H1 (cell line): ENCODE measurements at regions not wholly inside any gene's neighbourhood (a gene's known extent, or its start where the extent isn't known, plus 50 kb on each side); places are given as distances from the start of the nearest gene placed in this dataset.

ENCODE experiments used
- CTCF ChIA-PET: fragments of 300-600 bp; sonication (Branson Sonifier 250); formaldehyde crosslinking; loops from one replicate; lab custom pipeline; 2021; ENCODE audit not compliant: partially characterized antibody; lab: Charles Lee
- POLR2A ChIA-PET: fragments of 300-600 bp; sonication (Branson Sonifier 250); formaldehyde crosslinking; loops from one replicate; lab custom pipeline; 2021; ENCODE audit warnings: inconsistent platforms; ENCODE audit not compliant: partially characterized antibody; lab: Charles Lee
- DNase-seq, 2 experiments: peaks; one replicate each; pipeline versions ENCODE4 v3.0.0 to v3.0.0-alpha.2; 2010 to 2022; ENCODE audit warnings: low spot score in 2 of 2, low read depth in 1 of 2, mixed read lengths in 1 of 2
- FAIRE-seq: peaks from 2 replicates; lab custom pipeline; 2011; peaks lifted over from hg19 to GRCh38; lab: Jason Lieb, UNC
- H2AFZ ChIP-seq: 2 replicates; pipeline ENCODE4 v1.8.1; 2012; ENCODE audit warnings: low read length, inconsistent platforms
- H2AK5ac ChIP-seq: 2 replicates; pipeline ENCODE4 v1.6.1; 2013; ENCODE audit warnings: low read depth, low read length
- H2BK120ac ChIP-seq: replicated peaks from 2 replicates; pipeline ENCODE3; 2013; ENCODE audit warnings: low read depth, low read length, inconsistent platforms
- H2BK12ac ChIP-seq: 2 replicates; pipeline ENCODE4 v1.6.1; 2013; ENCODE audit warnings: low read depth, low read length
- H2BK15ac ChIP-seq: 2 replicates; pipeline ENCODE4 v1.6.1; 2013; ENCODE audit warnings: low read length
- H2BK20ac ChIP-seq: 2 replicates; pipeline ENCODE4 v1.6.1; 2013; ENCODE audit warnings: low read length
- H2BK5ac ChIP-seq: 2 replicates; pipeline ENCODE4 v1.6.1; 2013; ENCODE audit warnings: low read depth, low read length
- H3K14ac ChIP-seq: 2 replicates; pipeline ENCODE4 v1.6.1; 2013; ENCODE audit warnings: inconsistent platforms; ENCODE audit not compliant: insufficient read length
- H3K18ac ChIP-seq: 2 replicates; pipeline ENCODE4 v1.6.1; 2013; ENCODE audit warnings: low read length; ENCODE audit errors: extremely low read depth
- H3K23ac ChIP-seq: 2 replicates; pipeline ENCODE4 v1.6.1; 2013; ENCODE audit warnings: inconsistent platforms; ENCODE audit not compliant: insufficient read length
- H3K23me2 ChIP-seq: 2 replicates; pipeline ENCODE4 v1.6.1; 2013; ENCODE audit warnings: low read depth, low read length
- H3K27ac ChIP-seq: 2 replicates; pipeline ENCODE4 v1.6.1; 2011; ENCODE audit warnings: low read depth, low read length, inconsistent platforms
- H3K27me3 ChIP-seq, 4 experiments: replicated peaks in 1 of 4; 1 replicate in 1 of 4; 2 replicates in 3 of 4; pipeline versions ENCODE4 v1.6.1 to v1.8.1; 2011 to 2013; ENCODE audit warnings: low read length in 3 of 4, mild to moderate bottlenecking in 3 of 4, inconsistent platforms in 2 of 4, mixed read lengths in 2 of 4, moderate library complexity in 1 of 4; ENCODE audit not compliant: control insufficient read depth in 3 of 4, insufficient read depth in 3 of 4; ENCODE audit errors: extremely low read depth in 1 of 4
- H3K36me3 ChIP-seq, 4 experiments: 2 replicates each; pipeline versions ENCODE4 v1.6.1 to v1.8.1; 2011 to 2013; ENCODE audit warnings: mild to moderate bottlenecking in 4 of 4, low read length in 3 of 4, moderate library complexity in 2 of 4, control low read depth in 1 of 4, inconsistent platforms in 1 of 4; ENCODE audit not compliant: insufficient read depth in 4 of 4, control insufficient read depth in 2 of 4
- H3K4ac ChIP-seq: replicated peaks from 2 replicates; pipeline ENCODE3; 2013; ENCODE audit warnings: low read length, low read depth, mixed read lengths, inconsistent platforms; ENCODE audit not compliant: insufficient read length
- H3K4me1 ChIP-seq, 4 experiments: replicated peaks in 1 of 4; 1 replicate in 1 of 4; 2 replicates in 3 of 4; pipeline versions ENCODE4 v1.6.1 to v1.8.1; 2011 to 2013; ENCODE audit warnings: low read length in 3 of 4, inconsistent platforms in 2 of 4, mixed read lengths in 1 of 4; ENCODE audit not compliant: insufficient read depth in 4 of 4, control insufficient read depth in 3 of 4
- H3K4me2 ChIP-seq, 2 experiments: 2 replicates each; pipeline versions ENCODE4 v1.6.1 to v1.8.1; 2011 to 2013; ENCODE audit warnings: low read depth in 2 of 2, low read length in 2 of 2, control low read depth in 1 of 2, inconsistent platforms in 1 of 2, mild to moderate bottlenecking in 1 of 2; ENCODE audit not compliant: insufficient read depth in 1 of 2
- H3K4me3 ChIP-seq, 4 experiments: fragments of 200-600, 300-600 bp in 1 of 4; sonication (generic), shearing (Covaris generic), sonication (Bioruptor Twin) in 1 of 4; 2 replicates each; pipeline versions ENCODE4 v1.5.1 to v1.8.1; 2011 to 2016; ENCODE audit warnings: low read length in 4 of 4, low read depth in 3 of 4, control low read depth in 2 of 4, inconsistent platforms in 2 of 4, mild to moderate bottlenecking in 2 of 4, mixed read lengths in 1 of 4, moderate library complexity in 1 of 4; ENCODE audit not compliant: insufficient read depth in 2 of 4; ENCODE audit errors: extremely low read depth in 1 of 4
- H3K56ac ChIP-seq: replicated peaks from 2 replicates; pipeline ENCODE3; 2013; ENCODE audit warnings: low read depth, mild to moderate bottlenecking, mixed read lengths, low read length, inconsistent platforms; ENCODE audit not compliant: insufficient read length
- H3K79me1 ChIP-seq: 2 replicates; pipeline ENCODE4 v1.6.1; 2013; ENCODE audit warnings: low read depth, low read length, control low read depth
- H3K79me2 ChIP-seq, 2 experiments: 2 replicates each; pipeline versions ENCODE4 v1.6.1 to v1.8.1; 2012 to 2013; ENCODE audit warnings: low read length in 2 of 2, mild to moderate bottlenecking in 2 of 2, inconsistent platforms in 1 of 2; ENCODE audit not compliant: insufficient read depth in 2 of 2, control insufficient read depth in 1 of 2
- H3K9ac ChIP-seq, 4 experiments: replicated peaks in 1 of 4; 1 replicate in 1 of 4; 2 replicates in 3 of 4; pipeline versions ENCODE4 v1.6.1 to v1.8.1; 2011 to 2013; ENCODE audit warnings: low read depth in 3 of 4, low read length in 3 of 4, control low read depth in 2 of 4, mild to moderate bottlenecking in 2 of 4, moderate library complexity in 2 of 4, inconsistent platforms in 1 of 4; ENCODE audit errors: extremely low read depth in 1 of 4
- H3K9me3 ChIP-seq, 2 experiments: 2 replicates each; pipeline versions ENCODE4 v1.6.1 to v1.8.1; 2012 to 2013; ENCODE audit warnings: mild to moderate bottlenecking in 2 of 2, moderate library complexity in 2 of 2, control low read depth in 1 of 2, inconsistent platforms in 1 of 2, low read depth in 1 of 2, low read length in 1 of 2, mixed read lengths in 1 of 2; ENCODE audit not compliant: insufficient read depth in 2 of 2
- H4K20me1 ChIP-seq, 2 experiments: replicated peaks in 1 of 2; 2 replicates each; pipeline versions ENCODE3 to v1.8.1; 2011 to 2013; ENCODE audit warnings: inconsistent platforms in 2 of 2, low read length in 2 of 2, mild to moderate bottlenecking in 1 of 2; ENCODE audit not compliant: insufficient read depth in 2 of 2, control insufficient read depth in 1 of 2
- H4K5ac ChIP-seq: 2 replicates; pipeline ENCODE4 v1.6.1; 2013; ENCODE audit warnings: low read length, low read depth, mixed read lengths, inconsistent platforms; ENCODE audit not compliant: insufficient read length
- H4K8ac ChIP-seq: 2 replicates; pipeline ENCODE4 v1.8.0; 2013; ENCODE audit warnings: mild to moderate bottlenecking, moderate library complexity, low read length, inconsistent platforms; ENCODE audit not compliant: insufficient read depth; ENCODE audit errors: extremely low read depth
- H4K91ac ChIP-seq: replicated peaks from 2 replicates; pipeline ENCODE3; 2013; ENCODE audit warnings: low read length, mixed read lengths, inconsistent platforms; ENCODE audit not compliant: insufficient read length
- BRCA1 ChIP-seq: IDR thresholded peaks from 2 replicates; pipeline ENCODE4 v1.6.1; 2012; ENCODE audit warnings: low read depth, low read length, improper control_type of control experiment
- CBX5 ChIP-seq: fragments of 300-800, 300-1000 bp; sonication (generic); IDR thresholded peaks from 2 replicates; pipeline ENCODE4 v1.7.1; 2016; ENCODE audit warnings: antibody characterized with exemption, low read length, low read depth
- CBX8 ChIP-seq: fragments of 300-800, 300-1000 bp; sonication (generic); IDR thresholded peaks from 2 replicates; pipeline ENCODE4 v1.7.1; 2016; ENCODE audit warnings: low read depth, low read length, borderline replicate concordance
- CHD2 ChIP-seq: IDR thresholded peaks from 2 replicates; pipeline ENCODE4 v1.6.1; 2012; ENCODE audit warnings: low read length, improper control_type of control experiment
- CTBP2 ChIP-seq: IDR thresholded peaks from 2 replicates; pipeline ENCODE4 v1.7.0; 2011; ENCODE audit warnings: borderline replicate concordance, mild to moderate bottlenecking, moderate library complexity, mixed read lengths, low read length; ENCODE audit not compliant: insufficient read depth, insufficient read length
- RAD21 ChIP-seq, 2 experiments: IDR thresholded peaks in 1 of 2; conservative IDR thresholded peaks in 1 of 2; 2 replicates each; pipeline ENCODE4 v1.6.1; 2011; ENCODE audit warnings: low read depth in 2 of 2, low read length in 2 of 2, improper control_type of control experiment in 1 of 2, inconsistent platforms in 1 of 2, mild to moderate bottlenecking in 1 of 2, moderate library complexity in 1 of 2
- WGBS, 2 experiments: shearing (Covaris generic) in 1 of 2; methylation state at CpG; one replicate each; pipeline versions ENCODE4 v1.1.6 to v1.1.7; 2013 to 2015; ENCODE audit warnings: low lambda C conversion rate in 2 of 2, mixed read lengths in 2 of 2, inconsistent platforms in 1 of 2, low coverage in 1 of 2, missing lambda C conversion rate in 1 of 2; ENCODE audit not compliant: insufficient replicate concordance in 2 of 2, insufficient coverage in 1 of 2, insufficient read length in 1 of 2; ENCODE audit errors: extremely low coverage in 1 of 2, missing lambda C conversion rate in 1 of 2; 5-methylcytosine and 5-hydroxymethylcytosine counted together
- TF ChIP-seq, protein P1 (sequence below): IDR thresholded peaks from 2 replicates; pipeline ENCODE4 v1.6.1; 2011; ENCODE audit warnings: low read length, improper control_type of control experiment
- TF ChIP-seq, protein P2 (sequence below): IDR thresholded peaks from 2 replicates; pipeline ENCODE4 v1.6.1; 2012; ENCODE audit warnings: inconsistent platforms
- TF ChIP-seq, protein P3 (sequence below), 3 experiments: IDR thresholded peaks; 1 replicate in 2 of 3; 2 replicates in 1 of 3; pipeline versions ENCODE4 v1.5.1 to v1.6.1; 2011; ENCODE audit warnings: low read length in 3 of 3, mild to moderate bottlenecking in 3 of 3, inconsistent platforms in 2 of 3, low read depth in 1 of 3, moderate library complexity in 1 of 3; ENCODE audit not compliant: insufficient read depth in 1 of 3; ENCODE audit errors: control extremely low read depth in 1 of 3

DNA sequence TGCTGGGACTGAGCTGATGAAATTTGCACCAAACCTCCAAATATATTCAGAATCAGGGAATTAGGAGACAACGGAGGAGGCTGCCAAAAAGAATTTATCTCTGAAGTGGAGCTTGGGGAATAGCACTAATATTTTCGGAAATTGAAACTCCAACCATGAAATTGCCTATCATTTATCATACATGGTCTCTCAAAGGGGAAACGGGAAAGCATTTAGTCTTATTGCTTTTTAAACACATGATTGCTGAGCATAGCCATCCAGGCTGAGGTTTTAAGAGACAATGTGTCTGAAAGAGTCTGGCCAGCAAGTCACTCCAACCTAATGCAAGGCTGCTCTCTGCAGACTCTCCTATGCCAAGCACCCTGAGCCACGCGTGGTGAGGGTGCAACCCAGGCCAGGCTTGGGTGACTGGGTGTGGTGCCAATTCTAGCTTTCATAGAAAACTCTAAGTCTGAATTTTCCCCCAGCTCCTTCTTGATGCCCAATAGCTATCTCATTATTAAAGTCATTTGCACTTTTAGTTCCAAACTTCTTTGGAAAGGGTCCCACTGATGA, 200.2 kb downstream of the RPLP1 start:
- no peak overlapping the region for H3K56ac ChIP-seq
- no peak overlapping the region for H3K14ac ChIP-seq
- no peak overlapping the region for H2AK5ac ChIP-seq
- no peaks in the 10 kb centered on the region; the same call in 1 of the 2 replicates for H3K23me2 ChIP-seq
- POLR2A ChIA-PET: interaction anchor here (0.7 kb wide), 1 partner anchor 26 kb away, joined by 3 read pairs; no protein-coding TSS in a partner anchor
- no peak for FAIRE-seq
- no peak overlapping the region for H2BK20ac ChIP-seq
- H3K79me1 ChIP-seq: no peaks in the 10 kb centered on the region
- H3K36me3 ChIP-seq: no peaks in the 10 kb centered on the region
- H2BK15ac ChIP-seq: no peak overlapping the region
- H3K23ac ChIP-seq: no peak overlapping the region
- no peak for DNase-seq
- H3K27me3 ChIP-seq: no peaks in the 10 kb centered on the region
- no peak overlapping the region for H3K4me2 ChIP-seq
- H3K4ac ChIP-seq: no peak overlapping the region
- H2BK120ac ChIP-seq: no peak overlapping the region
- H4K8ac ChIP-seq: no peak overlapping the region
- H3K9me3 ChIP-seq: no peaks in the 10 kb centered on the region
- CTCF ChIA-PET: interaction anchor here (1.0 to 1.6 kb wide), 9 partner anchors 20 to 174 kb away, joined by 3 to 5 read pairs (median 3); no protein-coding TSS in a partner anchor
- H2BK12ac ChIP-seq: no peak overlapping the region
- no peak overlapping the region for H3K27ac ChIP-seq
- TF ChIP-seq, protein P1, sequence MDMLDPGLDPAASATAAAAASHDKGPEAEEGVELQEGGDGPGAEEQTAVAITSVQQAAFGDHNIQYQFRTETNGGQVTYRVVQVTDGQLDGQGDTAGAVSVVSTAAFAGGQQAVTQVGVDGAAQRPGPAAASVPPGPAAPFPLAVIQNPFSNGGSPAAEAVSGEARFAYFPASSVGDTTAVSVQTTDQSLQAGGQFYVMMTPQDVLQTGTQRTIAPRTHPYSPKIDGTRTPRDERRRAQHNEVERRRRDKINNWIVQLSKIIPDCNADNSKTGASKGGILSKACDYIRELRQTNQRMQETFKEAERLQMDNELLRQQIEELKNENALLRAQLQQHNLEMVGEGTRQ: no peak
- TF ChIP-seq CBX8 (no peak), BRCA1 (no peak), CHD2 (no peak), RAD21 (IDR thresholded peaks at IDR 0.05 in 1 of 2, conservative IDR thresholded peaks at IDR 0.05 in 1 of 2; ENCODE audit: low read depth in 2 of 2, low read length in 2 of 2) (peak; percentile 36 to 52), CTBP2 (no peak), CBX5 (no peak)
- TF ChIP-seq, protein P2, sequence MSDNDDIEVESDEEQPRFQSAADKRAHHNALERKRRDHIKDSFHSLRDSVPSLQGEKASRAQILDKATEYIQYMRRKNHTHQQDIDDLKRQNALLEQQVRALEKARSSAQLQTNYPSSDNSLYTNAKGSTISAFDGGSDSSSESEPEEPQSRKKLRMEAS: no peak
- TF ChIP-seq, protein P3, sequence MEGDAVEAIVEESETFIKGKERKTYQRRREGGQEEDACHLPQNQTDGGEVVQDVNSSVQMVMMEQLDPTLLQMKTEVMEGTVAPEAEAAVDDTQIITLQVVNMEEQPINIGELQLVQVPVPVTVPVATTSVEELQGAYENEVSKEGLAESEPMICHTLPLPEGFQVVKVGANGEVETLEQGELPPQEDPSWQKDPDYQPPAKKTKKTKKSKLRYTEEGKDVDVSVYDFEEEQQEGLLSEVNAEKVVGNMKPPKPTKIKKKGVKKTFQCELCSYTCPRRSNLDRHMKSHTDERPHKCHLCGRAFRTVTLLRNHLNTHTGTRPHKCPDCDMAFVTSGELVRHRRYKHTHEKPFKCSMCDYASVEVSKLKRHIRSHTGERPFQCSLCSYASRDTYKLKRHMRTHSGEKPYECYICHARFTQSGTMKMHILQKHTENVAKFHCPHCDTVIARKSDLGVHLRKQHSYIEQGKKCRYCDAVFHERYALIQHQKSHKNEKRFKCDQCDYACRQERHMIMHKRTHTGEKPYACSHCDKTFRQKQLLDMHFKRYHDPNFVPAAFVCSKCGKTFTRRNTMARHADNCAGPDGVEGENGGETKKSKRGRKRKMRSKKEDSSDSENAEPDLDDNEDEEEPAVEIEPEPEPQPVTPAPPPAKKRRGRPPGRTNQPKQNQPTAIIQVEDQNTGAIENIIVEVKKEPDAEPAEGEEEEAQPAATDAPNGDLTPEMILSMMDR (IDR thresholded peaks at IDR 0.05; ENCODE audit: control extremely low read depth in 1 of 3, insufficient read depth in 1 of 3, low read depth in 1 of 3, low read length in 3 of 3): peak in 2 of 3 experiments; percentile 2 to 17; a peak in 1 of 4 replicates
- H4K20me1 ChIP-seq: no peaks in the 10 kb centered on the region
- 88% methylated on average over 5 of the region's 5 CpGs; no CpG with 5 or more reads in 1 of the 2 experiments for WGBS, 2 experiments
- no peak overlapping the region for H2AFZ ChIP-seq
- H3K18ac ChIP-seq: no peak overlapping the region
- peaks cover 4 to 17% (median 14%) of the 10 kb centered on the region in 4 experiments for H3K4me1 ChIP-seq
- no peak overlapping the region for H4K91ac ChIP-seq
- H3K4me3 ChIP-seq: no peak overlapping the region
- no peaks in the 10 kb centered on the region for H3K79me2 ChIP-seq
- H3K9ac ChIP-seq: no peak overlapping the region
- no peak overlapping the region for H2BK5ac ChIP-seq
- no peak overlapping the region for H4K5ac ChIP-seq
